NT2/D1 (cell line): ENCODE measurements at regions not wholly inside any gene's neighbourhood (a gene's known extent, or its start where the extent isn't known, plus 50 kb on each side); places are given as distances from the start of the nearest gene placed in this dataset.

Experiments
- SUZ12 ChIP-seq: IDR thresholded peaks from 2 replicates; pipeline ENCODE4 v1.6.1; 2011; ENCODE audit not compliant: insufficient read length, insufficient read depth; ENCODE audit errors: extremely low read depth
- YY1 ChIP-seq: IDR thresholded peaks from 2 replicates; pipeline ENCODE4 v1.6.1; 2011; ENCODE audit not compliant: insufficient read length, insufficient read depth
- ZNF274 ChIP-seq: IDR thresholded peaks from 2 replicates; pipeline ENCODE4 v1.6.1; 2011; ENCODE audit warnings: mild to moderate bottlenecking, low read depth, low read length

- TF ChIP-seq YY1 (no peak), SUZ12 (no peak), ZNF274 (no peak)
Measured at GRCh38 chr2:18777250-18777812, 188.0 kb upstream of the NT5C1B start.
